DOHH2 (cell line): ENCODE measurements at regions not wholly inside any gene's neighbourhood (a gene's known extent, or its start where the extent isn't known, plus 50 kb on each side); places are given as distances from the start of the nearest gene placed in this dataset.

ENCODE experiments used
- CTCF ChIP-seq: fragments of 200-600 bp; sonication (generic); IDR thresholded peaks from one replicate; pipeline ENCODE4 v1.5.1; 2014; ENCODE audit warnings: antibody characterized with exemption, mild to moderate bottlenecking, low read depth, low read length; ENCODE audit not compliant: poor library complexity, severe bottlenecking
- EZH2phosphoT487 ChIP-seq: fragments of 200-600 bp; sonication (generic); IDR thresholded peaks from 2 replicates; pipeline ENCODE4 v1.6.1; 2017; ENCODE audit warnings: borderline replicate concordance, mild to moderate bottlenecking, antibody characterized with exemption, low read length, moderate library complexity, mixed read lengths

- TF ChIP-seq CTCF (no peak), EZH2phosphoT487 (no peak)
These were observed 134.0 kb upstream of the THRB start for GRCh38 chr3:24628523-24629258.
